Fibroblast of lung (primary cell): ENCODE measurements at regions not wholly inside any gene's neighbourhood (a gene's known extent, or its start where the extent isn't known, plus 50 kb on each side); places are given as distances from the start of the nearest gene placed in this dataset.

ENCODE experiments used
- EZH2 ChIP-seq: IDR thresholded peaks from 2 replicates; pipeline ENCODE4 v1.5.1; 2012; ENCODE audit warnings: low read length, control low read depth, mild to moderate bottlenecking; ENCODE audit errors: missing control alignments
- TF ChIP-seq, protein P1 (sequence below), 2 donors: IDR thresholded peaks in 1 of 2; conservative IDR thresholded peaks in 1 of 2; 1 replicate in 1 of 2; 2 replicates in 1 of 2; pipeline ENCODE4 v1.5.1; 2011 to 2012; ENCODE audit warnings: low read length in 2 of 2, control low read depth in 1 of 2, inconsistent platforms in 1 of 2, low read depth in 1 of 2, mild to moderate bottlenecking in 1 of 2

DNA sequence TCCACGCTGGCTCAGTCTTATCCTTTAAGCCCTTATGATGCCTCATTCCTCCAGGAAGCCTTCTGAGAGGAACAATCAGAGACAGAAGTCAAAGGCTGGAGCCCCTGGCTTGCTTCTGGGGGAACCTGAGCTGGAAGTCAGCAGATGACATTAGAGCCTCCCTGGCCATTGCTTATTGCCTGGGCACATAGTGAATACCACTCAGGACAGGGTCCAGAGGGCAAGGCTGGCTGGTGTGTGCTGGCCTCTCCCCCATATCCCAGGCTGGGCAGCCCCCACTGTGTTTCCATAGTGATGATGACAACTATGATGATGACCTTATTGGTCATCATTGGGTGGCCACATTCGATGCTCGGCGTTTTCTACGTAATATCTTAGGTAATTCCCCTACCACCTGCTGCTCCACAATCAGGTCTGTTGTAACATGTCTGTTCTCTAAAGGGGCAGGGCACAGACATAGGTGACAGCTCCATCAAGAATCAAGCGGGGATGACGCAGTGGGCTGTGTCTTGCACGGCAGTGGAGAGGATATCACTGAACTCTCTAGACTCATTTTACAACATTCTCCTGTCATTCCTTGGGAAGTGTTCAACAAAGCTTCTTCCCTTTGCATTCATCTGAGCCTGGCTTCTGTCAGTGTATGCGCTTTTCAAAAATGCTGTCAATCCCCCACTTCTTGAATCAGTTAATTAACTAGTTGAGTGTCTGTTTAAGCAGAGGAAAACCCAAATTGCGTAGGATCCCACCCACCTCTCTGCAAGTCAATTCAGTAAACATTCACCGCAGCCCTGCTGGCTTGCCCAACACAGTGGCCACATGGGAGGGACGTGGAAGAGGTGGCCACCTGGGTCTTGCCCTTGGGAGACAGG lies 89.4 kb upstream of the TSHZ3 start:
- TF ChIP-seq EZH2: no peak
- TF ChIP-seq, protein P1, sequence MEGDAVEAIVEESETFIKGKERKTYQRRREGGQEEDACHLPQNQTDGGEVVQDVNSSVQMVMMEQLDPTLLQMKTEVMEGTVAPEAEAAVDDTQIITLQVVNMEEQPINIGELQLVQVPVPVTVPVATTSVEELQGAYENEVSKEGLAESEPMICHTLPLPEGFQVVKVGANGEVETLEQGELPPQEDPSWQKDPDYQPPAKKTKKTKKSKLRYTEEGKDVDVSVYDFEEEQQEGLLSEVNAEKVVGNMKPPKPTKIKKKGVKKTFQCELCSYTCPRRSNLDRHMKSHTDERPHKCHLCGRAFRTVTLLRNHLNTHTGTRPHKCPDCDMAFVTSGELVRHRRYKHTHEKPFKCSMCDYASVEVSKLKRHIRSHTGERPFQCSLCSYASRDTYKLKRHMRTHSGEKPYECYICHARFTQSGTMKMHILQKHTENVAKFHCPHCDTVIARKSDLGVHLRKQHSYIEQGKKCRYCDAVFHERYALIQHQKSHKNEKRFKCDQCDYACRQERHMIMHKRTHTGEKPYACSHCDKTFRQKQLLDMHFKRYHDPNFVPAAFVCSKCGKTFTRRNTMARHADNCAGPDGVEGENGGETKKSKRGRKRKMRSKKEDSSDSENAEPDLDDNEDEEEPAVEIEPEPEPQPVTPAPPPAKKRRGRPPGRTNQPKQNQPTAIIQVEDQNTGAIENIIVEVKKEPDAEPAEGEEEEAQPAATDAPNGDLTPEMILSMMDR (conservative IDR thresholded peaks at IDR 0.05 in 1 of 2, IDR thresholded peaks at IDR 0.05 in 1 of 2; ENCODE audit: low read depth in 1 of 2, low read length in 2 of 2): no peak
